Uterus (tissue), 2 donors: ENCODE measurements at regions not wholly inside any gene's neighbourhood (a gene's known extent, or its start where the extent isn't known, plus 50 kb on each side); places are given as distances from the start of the nearest gene placed in this dataset.

Experiments
- POLR2A ChIP-seq, 2 donors: fragments of 450-650 bp; IDR thresholded peaks; one replicate each; pipeline ENCODE4 v1.6.1; 2016; ENCODE audit warnings: antibody characterized with exemption in 2 of 2, mild to moderate bottlenecking in 1 of 2, moderate library complexity in 1 of 2
- TF ChIP-seq, protein P1 (sequence below), 4 experiments: fragments of 200-600 bp in 2 of 4; fragments of 450-650 bp in 2 of 4; sonication (generic) in 2 of 4; IDR thresholded peaks; one replicate each; pipeline ENCODE4 v1.5.1; 2016 to 2019; ENCODE audit warnings: antibody characterized with exemption in 4 of 4, mild to moderate bottlenecking in 2 of 4, moderate library complexity in 1 of 4

DNA sequence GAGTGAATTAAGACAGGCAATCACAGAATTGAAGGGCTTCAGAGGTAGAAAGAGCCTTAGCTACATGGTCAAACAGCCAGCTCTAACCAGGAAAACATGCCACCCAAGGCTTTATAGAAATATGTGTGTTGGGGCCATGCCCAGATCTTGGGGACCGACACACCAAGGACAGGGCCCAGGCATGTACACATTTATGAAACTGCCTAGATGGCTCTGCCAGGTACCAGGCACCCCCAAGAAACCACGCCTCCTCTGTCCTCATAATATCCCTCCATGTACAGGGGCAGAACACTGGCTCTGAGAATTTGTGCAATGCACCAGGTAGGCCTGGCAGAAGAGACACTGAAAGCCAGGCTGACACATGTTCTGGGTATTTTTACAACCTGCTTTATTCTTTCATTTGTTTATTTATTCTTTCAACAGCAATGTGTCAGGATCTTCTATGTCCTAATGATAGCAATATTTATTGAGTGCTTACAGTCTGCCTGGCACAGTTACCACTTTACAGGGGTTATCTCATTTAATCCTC, 137.9 kb upstream of the LSM14A start:
- TF ChIP-seq, protein P1, sequence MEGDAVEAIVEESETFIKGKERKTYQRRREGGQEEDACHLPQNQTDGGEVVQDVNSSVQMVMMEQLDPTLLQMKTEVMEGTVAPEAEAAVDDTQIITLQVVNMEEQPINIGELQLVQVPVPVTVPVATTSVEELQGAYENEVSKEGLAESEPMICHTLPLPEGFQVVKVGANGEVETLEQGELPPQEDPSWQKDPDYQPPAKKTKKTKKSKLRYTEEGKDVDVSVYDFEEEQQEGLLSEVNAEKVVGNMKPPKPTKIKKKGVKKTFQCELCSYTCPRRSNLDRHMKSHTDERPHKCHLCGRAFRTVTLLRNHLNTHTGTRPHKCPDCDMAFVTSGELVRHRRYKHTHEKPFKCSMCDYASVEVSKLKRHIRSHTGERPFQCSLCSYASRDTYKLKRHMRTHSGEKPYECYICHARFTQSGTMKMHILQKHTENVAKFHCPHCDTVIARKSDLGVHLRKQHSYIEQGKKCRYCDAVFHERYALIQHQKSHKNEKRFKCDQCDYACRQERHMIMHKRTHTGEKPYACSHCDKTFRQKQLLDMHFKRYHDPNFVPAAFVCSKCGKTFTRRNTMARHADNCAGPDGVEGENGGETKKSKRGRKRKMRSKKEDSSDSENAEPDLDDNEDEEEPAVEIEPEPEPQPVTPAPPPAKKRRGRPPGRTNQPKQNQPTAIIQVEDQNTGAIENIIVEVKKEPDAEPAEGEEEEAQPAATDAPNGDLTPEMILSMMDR (IDR thresholded peaks at IDR 0.05), result no peak
- TF ChIP-seq POLR2A (IDR thresholded peaks at IDR 0.05), result no peak
